ENCODE measurements at regions not wholly inside any gene's neighbourhood (a gene's known extent, or its start where the extent isn't known, plus 50 kb on each side); places are given as distances from the start of the nearest gene placed in this dataset.
"Not testable (repeated sequence)": the region's sequence is repeated elsewhere in the genome, so short reads cannot be mapped to it uniquely, and the experiment has no call there.

DNA sequence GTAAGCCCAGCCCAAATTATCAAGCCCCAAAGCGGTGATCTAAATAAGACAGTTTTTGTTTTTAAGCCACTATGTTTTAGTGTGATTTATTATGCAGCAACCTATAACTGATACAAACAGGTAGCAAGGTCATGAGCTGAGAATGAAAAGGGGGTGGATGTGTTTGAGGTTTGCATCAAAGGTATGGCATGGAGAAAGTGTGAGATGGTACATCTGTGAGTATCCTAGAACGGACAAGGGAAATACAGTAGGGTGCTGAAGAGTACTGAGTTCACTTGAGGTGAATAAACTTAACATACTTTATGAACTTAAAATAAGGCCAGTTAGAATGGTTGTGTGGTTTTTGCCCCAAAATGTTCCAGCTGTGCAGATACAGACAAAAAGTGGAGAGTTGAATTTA is 286.0 kb upstream of the B3GALT2 start:
- DNase-seq (ENCODE audit: extremely low read depth, low read depth, low spot score), result no peak

DNA sequence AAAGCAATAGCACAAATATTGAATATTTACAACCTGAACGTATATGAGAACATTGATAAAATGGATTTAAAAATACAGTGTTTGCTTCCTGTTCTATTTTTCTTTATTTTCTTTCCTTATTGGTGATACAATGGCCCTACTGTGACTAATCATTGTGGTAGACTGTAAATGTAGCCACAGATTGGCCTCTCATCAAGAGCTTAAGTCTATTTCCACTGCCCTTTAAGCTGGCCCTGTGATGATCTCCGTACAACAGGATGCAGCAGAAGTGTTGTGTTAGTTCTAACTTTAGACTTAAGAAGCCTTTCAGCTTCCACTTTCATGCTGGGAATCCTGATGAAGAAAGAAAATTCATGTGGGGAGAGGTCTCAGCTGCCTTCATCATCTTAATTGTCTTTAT is 285.6 kb upstream of the B3GALT2 start:
- no peak for DNase-seq (ENCODE audit: extremely low read depth, low read depth, low spot score)

DNA sequence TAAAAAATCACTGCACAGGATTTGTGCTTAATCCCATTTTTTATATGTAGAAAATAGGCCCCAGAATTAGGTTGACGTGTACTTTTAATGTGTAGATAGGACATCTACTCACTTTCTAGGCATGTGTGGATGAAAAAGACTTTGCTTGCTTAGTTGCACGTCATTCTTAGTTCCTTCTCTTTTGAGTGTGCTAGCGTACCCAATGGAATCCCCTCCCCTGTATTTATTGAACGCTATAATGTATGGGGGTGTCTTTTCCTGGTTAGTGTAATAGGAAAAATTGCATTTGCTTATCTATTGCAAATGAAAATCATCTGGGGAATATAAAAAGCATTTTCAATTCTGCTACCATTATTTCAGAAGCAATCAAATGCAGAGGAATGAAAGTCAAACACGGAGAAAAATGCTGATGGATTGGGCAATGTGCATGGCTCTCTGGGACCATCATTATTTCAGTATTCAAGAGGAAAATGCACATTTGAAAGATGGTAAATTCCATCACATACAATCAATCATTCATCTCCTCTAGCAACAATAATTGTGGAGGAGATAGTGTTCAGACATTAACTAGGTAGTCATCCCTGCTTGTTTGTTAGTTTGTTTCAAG is 277.0 kb upstream of the B3GALT2 start:
- DNase-seq (ENCODE audit: extremely low read depth, low read depth, low spot score), result no peak

DNA sequence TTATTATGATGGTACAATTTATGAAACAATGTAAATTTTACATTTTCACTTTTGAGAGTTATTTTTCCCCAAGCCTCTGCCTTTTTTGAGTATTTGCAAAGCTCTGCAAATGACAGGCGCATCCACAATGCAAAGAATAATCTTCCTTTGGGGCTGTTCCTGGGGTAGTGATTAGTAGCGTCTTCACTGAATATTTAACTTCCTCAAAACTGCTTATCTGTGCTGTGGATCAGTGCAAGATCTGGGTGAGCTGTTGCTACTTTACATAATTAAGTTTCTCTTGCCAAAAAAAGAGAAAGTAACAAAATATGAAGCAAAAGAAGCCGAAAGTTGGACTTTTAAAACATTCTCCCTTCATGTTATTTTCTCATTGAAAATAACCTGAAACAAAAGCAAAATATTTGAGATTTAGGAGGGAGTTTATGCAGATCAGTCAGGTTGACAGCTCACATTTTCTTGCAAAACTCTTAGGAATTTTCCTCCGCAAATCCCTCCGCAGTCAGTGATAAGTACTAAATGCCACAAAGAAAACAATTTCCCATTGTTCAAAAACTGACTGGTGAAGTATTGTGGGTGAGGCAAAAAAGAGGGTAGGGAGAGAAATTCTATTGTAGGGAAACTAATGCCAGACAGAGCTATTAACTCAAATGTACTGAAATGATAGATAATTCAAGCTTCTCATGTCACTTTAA is 276.4 kb upstream of the B3GALT2 start:
- no peak for DNase-seq (ENCODE audit: extremely low read depth, low read depth, low spot score)

DNA sequence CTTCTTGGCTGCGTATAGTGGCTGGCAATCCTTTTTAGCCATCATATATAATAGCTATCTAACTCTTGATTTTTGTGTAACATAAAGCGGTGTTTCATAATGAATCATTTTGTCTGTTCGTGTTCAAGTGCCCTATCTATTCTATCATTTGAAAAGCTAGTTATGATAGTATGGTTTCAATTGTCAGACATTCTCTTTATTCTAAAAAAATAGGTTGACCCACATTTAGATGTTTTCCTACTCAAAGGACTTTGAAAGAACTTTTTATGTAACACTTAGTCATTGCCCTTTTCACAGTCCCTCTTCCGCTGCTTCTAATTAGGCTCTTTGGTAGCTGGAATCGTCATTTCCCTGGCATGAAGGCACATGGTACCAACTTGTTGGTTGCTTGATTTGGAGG is 272.2 kb upstream of the B3GALT2 start:
- no peak for DNase-seq (ENCODE audit: extremely low read depth, low read depth, low spot score)

DNA sequence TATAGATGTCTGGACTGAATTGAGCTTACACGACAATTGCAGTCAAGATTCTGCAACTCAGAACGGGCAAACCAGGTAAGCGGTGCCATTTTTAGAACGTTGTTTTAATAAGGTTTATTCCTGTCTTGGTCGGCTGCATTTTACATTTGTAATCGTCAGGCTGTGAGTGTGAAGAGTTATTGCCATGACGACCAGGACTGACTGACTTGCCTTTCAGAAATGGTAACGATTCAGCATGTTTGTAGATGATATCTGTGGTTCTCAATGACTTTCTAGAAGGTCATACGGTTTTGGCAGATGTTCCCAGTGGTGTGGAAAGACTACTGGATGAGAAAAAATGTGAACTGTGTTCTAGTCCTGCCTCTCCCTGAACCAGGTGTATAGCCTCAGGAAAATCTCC is 271.3 kb upstream of the B3GALT2 start:
- DNase-seq (ENCODE audit: extremely low read depth, low read depth, low spot score), result no peak

DNA sequence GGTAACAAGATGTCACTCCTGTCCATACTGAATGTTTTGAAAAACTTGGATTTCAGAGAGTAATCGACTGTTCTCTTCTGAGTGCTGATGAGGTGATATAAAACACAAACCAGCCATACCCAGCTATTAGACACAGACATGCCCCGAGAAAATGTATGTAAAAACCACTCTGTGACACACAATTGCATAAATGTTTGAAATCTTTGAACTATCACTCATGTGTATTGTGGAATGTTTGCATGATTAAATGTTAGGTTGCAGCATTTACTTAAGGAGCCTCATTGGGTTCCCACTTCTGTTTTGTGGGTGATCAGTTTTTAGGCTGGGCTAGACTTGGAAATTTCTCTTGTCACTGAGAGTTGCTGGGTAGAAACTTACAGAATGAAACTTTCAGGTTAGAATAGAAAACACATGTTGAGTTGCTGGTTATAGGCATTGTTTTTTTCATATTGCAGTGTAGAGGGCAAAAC is 270.4 kb upstream of the B3GALT2 start:
- DNase-seq (ENCODE audit: extremely low read depth, low read depth, low spot score), result no peak

DNA sequence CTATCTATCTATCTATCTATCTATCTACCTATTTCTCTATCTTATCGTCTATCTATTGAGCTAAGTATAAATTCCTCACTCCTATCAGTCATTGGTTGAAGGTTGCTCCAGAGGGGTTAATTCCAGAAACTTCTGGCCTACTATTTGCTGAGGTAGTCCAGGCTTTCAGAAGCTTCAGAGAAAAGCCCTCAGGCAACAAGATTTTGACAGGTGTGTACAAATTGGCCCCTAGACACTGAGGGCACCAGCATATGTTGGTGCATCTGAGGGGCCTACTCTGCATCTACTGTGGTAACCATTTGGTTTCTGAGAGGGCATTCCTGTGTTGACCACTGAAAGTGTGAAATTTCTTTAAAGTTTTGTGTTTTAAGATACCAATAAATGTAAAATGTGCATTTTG is 265.2 kb upstream of the B3GALT2 start:
- DNase-seq (ENCODE audit: extremely low read depth, low read depth, low spot score), result no peak

DNA sequence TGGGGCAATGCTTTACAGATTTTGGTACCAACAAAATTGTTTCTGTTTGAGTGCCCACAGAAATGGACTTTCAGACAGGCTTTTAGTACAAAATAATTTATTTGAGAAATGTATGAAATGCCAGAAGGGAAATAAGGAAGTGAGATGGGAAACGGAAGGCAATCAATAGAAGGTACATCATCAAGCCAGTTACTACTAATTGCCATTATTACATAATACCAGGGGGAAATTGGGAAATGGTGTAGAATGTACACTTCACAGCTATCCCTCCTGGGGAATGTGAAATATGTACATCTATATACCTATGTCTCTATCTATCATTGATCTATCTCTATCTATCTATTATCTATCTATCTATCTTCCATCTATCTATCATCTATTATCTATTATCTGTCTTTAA is 264.6 kb upstream of the B3GALT2 start:
- DNase-seq (ENCODE audit: extremely low read depth, low read depth, low spot score), result no peak

DNA sequence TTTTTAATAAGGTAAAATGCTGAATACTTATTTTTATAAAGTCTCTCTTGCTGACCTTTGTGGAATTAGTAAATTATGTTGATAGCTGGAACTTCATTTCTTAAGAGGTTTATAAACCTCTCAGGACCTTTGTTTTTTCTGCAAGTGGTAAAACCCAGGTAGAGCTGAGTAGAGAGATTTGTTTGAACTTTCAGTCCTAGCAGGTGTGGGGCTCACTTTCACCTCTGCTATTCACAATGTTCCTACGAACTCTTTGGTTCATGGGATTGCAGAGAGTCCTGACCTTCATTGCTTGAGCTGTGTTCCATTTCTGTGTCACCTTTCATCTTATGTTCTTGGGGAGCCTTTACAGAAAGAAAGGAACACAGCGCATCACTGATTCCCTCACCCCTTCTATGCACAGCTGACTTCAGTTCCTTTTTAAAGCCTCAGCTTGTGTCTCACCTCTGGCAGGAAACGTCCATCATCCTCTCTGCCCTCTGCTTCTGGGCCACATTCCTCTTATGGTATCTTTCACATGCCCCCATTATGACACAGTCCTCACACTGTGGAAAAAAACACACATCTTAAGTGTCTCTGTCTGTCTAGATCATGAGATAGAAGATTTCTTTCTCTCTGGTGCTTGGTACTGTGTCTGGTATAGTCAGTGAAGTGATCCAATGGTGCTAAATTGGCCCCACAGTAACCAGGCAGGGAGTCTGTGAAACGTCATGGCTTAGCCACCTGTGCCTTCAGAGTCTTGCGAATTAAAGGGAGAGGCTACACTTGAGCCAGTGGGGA is 262.5 kb upstream of the B3GALT2 start:
- no peak for DNase-seq (ENCODE audit: extremely low read depth, low read depth, low spot score)

DNA sequence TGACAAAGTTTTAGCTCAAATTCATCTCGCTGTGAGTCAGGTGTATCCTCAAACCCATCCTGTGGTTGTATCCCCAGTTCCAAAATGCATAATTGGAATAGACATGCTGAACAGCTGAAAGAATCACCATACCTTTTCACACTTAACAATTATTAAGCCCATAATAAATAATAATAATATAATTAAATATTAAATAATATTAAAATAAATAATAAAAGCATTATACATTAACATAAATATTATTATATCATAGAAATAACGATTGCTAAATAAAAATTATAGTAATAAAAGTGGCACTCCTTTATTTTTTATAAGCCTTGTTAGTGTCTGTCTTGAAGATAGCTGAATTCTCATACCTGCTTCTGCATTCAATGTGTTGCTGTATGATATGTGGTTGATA is 257.5 kb upstream of the B3GALT2 start:
- DNase-seq (ENCODE audit: extremely low read depth, low read depth, low spot score), result no peak

DNA sequence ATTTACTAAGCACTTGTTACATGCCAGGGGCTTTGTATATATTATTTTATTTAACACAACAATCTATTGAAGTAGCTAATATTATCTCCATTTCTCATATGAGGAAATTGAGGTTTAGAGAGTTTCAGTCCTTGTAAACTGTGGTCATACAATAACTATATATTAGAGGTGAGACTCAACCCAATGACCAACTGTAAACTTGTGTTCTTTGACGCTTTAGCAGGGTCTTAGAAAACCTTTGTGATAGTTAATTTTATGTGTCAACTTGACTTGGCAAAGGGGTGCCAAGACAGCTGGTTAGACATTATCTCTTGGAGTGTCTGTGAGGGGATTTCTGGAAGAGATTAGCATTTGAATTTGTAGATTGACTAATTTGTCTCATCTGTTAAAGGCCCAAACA is 252.4 kb upstream of the B3GALT2 start:
- no peak for DNase-seq (ENCODE audit: extremely low read depth, low read depth, low spot score)

DNA sequence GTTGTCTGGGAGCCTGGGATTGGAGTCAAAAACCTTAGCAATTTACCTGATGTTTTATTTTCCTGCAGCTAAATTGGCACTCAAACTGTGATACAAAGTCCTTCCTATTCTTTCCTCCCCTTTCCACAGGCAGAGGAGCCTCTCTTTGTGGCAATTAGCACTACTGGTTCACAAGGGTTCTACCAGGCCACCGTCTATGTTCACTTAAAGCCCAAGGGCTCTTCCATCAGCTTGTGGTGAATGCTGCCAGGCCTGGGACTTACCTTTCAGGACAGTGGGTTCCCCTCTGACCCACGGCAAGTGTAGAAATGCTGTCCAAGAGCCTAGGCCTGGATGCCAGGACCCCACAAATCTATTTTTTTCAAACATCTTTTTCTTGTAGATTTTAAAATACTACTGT is 251.9 kb upstream of the B3GALT2 start:
- DNase-seq (ENCODE audit: extremely low read depth, low read depth, low spot score), result no peak

DNA sequence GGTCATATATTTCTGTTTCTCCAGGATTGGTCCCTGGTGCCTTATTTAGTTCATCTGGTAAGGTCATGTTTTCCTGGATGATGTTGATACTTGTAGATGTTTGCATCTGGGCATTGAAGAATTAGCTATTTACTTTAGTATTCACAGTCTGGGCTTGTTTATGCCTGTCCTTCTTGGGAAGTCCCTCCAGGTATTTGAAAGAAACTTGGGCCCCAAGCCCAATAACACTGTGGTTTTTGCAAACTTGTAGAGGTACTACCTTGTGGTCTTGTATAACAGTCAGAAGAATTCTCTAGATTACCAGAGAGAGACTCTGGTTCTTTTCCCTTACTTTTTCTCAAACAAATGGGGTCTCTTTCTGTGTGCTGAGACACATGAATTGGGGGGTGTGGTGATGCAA is 251.4 kb upstream of the B3GALT2 start:
- no peak for DNase-seq (ENCODE audit: extremely low read depth, low read depth, low spot score)

DNA sequence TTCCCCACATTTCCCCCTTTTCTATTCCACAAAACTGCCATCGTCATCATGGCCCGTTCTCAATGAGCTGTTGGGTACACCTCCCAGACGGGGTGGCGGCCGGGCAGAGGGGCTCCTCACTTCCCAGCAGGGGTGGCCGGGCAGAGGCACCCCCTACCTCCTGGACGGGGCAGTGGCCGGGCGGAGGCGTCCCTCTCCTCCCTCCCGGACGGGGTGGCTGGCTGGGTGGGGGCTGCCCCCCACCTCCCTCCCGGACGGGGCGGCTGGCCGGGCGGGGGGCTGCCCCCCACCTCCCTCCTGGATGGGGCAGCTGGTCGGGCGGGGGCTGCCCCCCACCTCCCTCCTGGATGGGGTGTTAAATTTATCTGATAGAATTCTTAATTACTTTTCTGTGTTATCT is 250.9 kb upstream of the B3GALT2 start:
- DNase-seq (ENCODE audit: extremely low read depth, low read depth, low spot score), result not testable (repeated sequence)

DNA sequence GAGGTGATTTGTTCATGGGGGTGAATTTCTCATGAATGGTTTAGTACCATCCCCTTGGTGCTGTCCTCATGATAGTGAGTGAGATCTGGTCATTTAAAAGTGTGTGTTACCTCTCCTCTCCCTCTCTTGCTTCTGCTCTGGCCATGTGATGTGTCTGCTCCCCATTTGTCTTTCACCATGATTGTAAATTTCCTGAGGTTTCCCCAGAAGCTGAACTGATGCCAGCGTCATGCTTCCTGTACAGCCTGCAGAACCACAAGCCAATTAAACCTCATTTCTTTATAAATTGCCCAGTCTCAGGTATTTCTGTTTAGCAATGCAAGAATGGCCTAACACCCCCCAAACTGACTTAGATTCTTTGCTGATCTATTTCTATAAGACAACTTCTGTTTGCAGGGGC is 249.4 kb upstream of the B3GALT2 start:
- DNase-seq (ENCODE audit: extremely low read depth, low read depth, low spot score), result no peak

DNA sequence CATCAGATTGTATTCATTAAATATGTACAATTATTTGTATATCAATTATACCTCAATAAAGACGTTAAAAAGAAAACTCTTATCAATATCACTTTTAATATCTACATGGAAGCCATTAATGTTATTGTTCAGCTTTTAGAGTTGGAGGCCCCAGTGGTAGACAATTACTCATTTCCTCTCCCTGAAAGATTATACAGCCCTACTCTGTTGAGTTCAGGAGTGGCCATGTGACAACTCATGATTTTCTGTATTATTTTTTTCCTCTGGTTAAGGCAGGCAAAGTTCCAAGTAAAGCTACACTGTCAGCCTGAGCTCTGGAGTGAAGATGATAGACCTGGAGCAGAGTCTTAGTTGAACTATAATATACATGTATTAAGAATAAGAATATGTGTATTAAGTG is 247.9 kb upstream of the B3GALT2 start:
- peak; percentile 60 for DNase-seq (ENCODE audit: extremely low read depth, low read depth, low spot score)

DNA sequence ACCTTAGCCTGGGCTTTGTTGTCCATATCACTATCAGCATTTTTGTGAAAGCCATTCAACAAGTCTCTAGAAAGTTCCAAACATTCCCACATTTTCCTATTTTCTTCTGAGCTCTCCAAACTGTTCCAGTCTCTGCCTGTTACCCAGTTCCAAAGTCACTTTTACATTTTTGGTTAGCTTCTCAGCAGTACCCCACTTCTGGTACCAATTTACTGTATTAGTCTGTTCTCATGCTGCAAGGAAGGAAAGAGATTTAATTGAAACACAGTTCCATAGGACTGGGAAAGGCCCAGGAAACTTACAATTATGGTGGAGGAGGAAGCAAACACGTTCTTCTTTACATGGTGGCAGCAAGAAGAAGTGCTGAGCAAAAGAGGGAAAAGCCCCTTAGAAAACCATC is 247.2 kb upstream of the B3GALT2 start:
- no peak for DNase-seq (ENCODE audit: extremely low read depth, low read depth, low spot score)

DNA sequence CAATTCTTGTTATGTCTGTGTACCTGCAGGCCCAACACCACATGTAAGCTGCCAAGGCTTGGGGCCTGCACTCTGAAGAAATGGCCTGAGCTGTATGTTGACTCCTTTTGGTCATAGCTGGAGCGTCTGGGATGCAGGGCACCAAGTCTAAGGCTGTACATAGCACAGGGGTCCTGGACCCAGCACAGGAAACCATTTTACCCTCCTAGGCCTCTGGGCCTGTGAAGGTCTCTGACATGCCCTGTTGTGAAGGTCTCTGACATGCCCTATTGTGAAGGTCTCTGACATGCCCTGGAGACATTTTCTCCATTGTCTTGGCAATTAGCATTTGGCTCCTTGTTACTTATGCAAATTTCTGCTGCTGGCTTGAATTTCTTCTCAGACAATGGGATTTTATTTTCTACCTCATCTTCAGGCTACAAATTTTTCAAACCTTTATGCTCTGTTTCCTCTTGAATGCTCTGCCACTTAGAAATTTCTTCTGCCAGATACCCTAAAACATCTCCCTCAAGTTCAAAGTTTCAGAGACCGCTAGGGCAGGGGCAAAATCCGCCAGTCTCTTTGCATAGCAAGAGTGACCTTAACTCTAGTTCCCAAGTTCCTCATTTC is 246.7 kb upstream of the B3GALT2 start:
- DNase-seq (ENCODE audit: extremely low read depth, low read depth, low spot score), result no peak

DNA sequence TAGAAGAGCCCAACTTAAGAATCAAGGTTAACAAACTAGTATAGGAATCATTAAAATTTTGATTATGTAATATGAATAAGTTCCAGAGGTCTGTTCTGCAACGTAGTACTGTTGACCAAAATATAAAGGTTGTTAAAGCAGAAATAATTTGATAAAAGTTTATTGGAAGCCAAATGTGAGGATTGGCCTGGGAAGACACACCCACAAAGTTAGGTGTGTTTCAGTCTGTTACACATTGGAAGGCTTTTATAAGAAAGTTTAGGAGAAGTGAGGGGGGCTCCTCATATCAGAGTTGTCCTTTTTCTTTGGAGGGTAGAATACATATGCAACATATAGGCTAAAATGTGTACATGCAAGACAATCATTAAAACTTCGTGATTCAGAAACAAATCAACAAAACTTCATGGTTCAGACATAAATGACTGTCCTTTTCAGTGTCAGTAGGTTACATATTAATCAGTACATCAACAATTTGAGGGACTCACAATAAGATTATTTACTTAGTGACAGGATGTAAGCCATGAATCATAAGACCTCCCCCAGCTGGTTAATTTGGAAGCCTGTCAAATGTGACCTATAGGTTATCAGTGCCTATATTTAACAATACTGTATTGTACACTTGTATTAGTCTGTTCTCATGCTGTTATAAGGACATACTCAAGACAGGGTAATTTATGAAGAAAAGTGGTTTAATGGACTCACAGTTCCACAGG is 245.0 kb upstream of the B3GALT2 start:
- no peak for DNase-seq (ENCODE audit: extremely low read depth, low read depth, low spot score)

DNA sequence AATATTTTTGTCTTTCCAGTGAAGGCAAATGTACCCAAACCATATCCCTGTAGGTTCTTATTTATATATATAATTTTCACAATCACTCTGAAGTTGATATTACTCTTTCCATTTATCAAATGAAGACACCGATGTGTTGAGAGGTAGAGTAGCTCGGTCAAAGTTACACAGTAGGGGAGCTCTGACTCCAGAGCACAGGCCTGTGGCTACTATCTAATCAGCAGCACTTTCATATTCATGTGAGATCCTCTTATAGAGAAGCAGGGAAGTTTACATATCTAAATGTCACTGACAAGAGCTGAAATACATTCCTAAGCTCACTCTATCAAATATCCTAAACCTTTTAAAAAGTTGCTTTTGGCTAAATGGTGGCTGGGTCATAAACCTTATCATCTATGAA is 241.1 kb upstream of the B3GALT2 start:
- no peak for DNase-seq (ENCODE audit: extremely low read depth, low read depth, low spot score)

Measured in glomerular endothelial cell (primary cell).